ENCODE measurements at regions not wholly inside any gene's neighbourhood (a gene's known extent, or its start where the extent isn't known, plus 50 kb on each side); places are given as distances from the start of the nearest gene placed in this dataset.

DNA sequence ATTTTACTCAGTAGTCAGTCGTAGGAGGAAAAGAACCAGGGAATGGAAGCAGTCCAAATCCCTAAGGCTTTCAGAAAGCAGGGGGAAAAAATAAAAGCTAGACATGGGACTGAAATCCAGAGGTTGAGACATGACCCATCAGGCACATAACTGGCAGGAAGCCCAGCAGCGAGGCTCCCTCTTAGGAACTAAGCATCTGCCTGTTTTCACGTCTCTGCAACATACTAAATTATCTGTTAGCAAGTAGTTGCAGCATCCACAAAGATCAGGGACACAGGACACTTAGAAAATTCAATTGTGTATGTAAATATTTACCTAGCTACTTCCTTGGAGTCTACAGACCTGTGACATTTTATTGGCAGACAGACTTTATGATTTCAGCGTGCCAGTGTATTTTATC is 118.0 kb upstream of the EDNRA start:
- Mint-ChIP-seq H3K36me3 (ENCODE audit: low read depth) (no peaks in the 10 kb centered on the region), H3K27me3 (no peaks in the 10 kb centered on the region), H3K9me3 (no peaks in the 10 kb centered on the region), H3K4me1 (ENCODE audit: low read depth) (no peaks in the 10 kb centered on the region), H3K4me3 (no peak overlapping the region), H3K27ac (no peak overlapping the region)
- DNase-seq: no peak

DNA sequence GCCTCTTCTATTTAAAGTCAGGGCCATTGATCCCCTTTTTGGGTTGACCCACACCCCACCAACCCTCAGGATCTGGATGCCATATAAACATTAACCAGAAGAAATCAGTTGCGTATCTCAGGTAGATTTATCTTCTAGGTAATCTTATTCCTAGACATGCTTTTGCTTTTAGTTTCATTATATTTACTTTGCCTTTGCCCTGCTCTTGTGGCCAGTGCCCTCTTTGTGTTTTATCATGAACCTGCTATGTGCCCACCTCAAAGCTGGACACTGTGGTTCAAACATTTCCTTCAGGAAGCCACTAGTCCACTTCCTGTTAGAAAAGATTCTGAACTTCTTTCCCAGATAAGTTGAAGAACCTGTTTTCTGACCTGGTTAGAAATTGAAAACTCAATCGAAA is 117.4 kb upstream of the EDNRA start:
- H3K4me1 Mint-ChIP-seq (ENCODE audit: low read depth): no peaks in the 10 kb centered on the region
- H3K36me3 Mint-ChIP-seq (ENCODE audit: low read depth): no peaks in the 10 kb centered on the region
- no peak for DNase-seq
- H3K27me3 Mint-ChIP-seq: no peaks in the 10 kb centered on the region
- H3K4me3 Mint-ChIP-seq: no peak overlapping the region
- no peaks in the 10 kb centered on the region for H3K9me3 Mint-ChIP-seq
- H3K27ac Mint-ChIP-seq: no peak overlapping the region

DNA sequence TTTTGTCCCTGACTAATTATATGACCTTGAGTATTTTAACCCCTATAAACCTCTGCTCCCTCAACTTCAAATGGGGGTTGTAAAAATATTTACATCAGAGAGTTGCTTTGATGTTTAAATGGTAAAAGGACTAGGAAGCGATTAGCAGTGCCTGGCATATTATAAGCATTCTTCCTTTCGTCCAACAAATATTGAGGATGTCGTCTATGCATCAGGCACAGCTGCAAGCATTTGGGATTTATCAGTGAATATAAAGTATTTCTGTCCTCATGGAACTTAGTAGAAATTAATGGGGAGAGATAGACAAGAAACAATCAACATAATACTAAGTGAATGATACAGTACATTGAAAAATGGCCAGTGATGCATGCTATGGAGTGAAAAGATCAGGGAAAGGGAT is 115.5 kb upstream of the EDNRA start:
- Mint-ChIP-seq H3K27ac (no peak overlapping the region), H3K4me3 (no peak overlapping the region), H3K4me1 (ENCODE audit: low read depth) (no peaks in the 10 kb centered on the region), H3K9me3 (no peaks in the 10 kb centered on the region), H3K36me3 (ENCODE audit: low read depth) (no peaks in the 10 kb centered on the region), H3K27me3 (no peaks in the 10 kb centered on the region)
- no peak for DNase-seq

DNA sequence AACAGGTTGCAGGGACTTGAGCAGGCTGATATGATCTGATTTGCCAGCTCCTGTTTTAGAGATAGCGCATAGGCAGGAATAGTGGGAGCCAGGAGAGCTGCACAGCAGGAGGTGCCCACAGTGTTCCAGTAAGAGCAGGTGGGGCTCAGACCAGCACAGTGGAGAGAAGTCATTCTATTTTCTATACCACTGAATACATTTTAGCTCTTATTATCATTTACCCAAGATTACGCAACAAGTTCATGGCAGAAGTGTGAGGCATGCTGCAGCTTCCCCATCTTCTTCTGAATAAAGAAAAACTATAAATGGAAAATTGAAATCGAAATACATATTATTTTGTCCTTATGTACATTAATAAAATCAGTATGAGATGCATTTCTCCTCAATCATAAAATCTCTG is 114.7 kb upstream of the EDNRA start:
- Mint-ChIP-seq H3K9me3 (no peaks in the 10 kb centered on the region), H3K27ac (no peak overlapping the region), H3K27me3 (no peaks in the 10 kb centered on the region), H3K4me3 (no peak overlapping the region), H3K4me1 (ENCODE audit: low read depth) (no peaks in the 10 kb centered on the region), H3K36me3 (ENCODE audit: low read depth) (no peaks in the 10 kb centered on the region)
- DNase-seq: no peak

DNA sequence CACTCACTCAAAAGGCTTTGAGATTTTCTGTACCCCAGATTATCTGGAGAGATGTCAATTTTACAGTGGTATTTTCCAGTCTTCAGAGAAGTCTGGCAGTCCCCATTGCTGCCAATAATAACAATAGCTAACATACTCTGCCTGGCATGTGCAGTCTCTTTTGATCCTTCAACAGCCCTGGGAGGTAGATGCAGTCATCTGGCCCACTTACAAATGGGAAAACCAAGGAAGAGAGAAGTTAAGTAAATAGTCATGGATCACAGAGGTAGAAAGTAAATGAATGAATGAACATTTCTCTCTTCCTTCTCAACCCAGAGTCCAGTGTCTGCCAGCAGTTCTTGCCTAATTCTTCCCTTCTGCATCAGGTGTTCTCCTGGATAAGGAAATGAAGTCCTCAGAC is 113.0 kb upstream of the EDNRA start:
- Mint-ChIP-seq H3K27me3 (no peaks in the 10 kb centered on the region), H3K4me3 (no peak overlapping the region), H3K4me1 (ENCODE audit: low read depth) (no peaks in the 10 kb centered on the region), H3K9me3 (no peaks in the 10 kb centered on the region), H3K36me3 (ENCODE audit: low read depth) (no peaks in the 10 kb centered on the region), H3K27ac (no peak overlapping the region)
- DNase-seq: no peak

DNA sequence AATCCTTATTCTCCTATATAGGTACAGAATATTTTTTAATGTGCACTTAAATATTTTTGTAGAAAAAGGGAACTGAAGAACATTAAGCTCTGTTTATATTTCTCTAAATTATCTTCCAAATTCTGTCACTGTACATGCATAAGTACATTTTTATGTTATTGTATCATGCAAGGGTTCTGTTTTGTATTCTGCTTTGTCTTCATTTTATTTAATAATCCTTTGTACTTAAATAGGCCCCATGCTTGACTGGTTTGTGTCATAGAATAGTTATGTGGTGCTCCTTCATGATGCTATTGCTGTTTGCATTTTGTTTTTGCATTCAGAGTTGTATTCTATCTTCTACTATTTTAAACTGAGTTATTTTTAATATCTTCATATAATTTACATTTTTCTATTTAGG is 111.9 kb upstream of the EDNRA start:
- Mint-ChIP-seq H3K36me3 (ENCODE audit: low read depth) (no peaks in the 10 kb centered on the region), H3K4me1 (ENCODE audit: low read depth) (no peaks in the 10 kb centered on the region), H3K27ac (no peak overlapping the region), H3K27me3 (no peaks in the 10 kb centered on the region), H3K9me3 (no peaks in the 10 kb centered on the region), H3K4me3 (no peak overlapping the region)
- DNase-seq: no peak

DNA sequence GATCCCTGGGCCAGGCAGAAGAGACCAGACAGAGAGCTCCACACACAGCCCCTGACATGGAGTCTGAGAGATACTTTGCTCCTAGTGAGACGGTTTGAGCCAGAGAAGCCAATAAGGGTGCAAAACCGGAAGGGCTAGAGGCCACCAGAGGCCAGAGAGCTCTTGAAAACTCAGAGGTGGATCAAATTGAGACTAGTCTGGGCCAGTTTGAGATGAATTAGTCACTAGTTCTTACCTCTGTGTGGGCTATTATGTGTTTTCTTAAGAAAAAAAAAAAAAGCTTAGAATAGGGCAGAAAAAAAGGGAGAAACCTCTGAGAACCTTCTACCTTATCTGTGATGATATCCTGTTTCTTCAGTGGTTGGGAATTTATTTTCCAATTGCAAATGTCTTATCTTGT is 110.4 kb upstream of the EDNRA start:
- no peaks in the 10 kb centered on the region for H3K4me1 Mint-ChIP-seq (ENCODE audit: low read depth)
- no peak for DNase-seq
- H3K36me3 Mint-ChIP-seq (ENCODE audit: low read depth): no peaks in the 10 kb centered on the region
- H3K27ac Mint-ChIP-seq: no peak overlapping the region
- no peak overlapping the region for H3K4me3 Mint-ChIP-seq
- H3K27me3 Mint-ChIP-seq: no peaks in the 10 kb centered on the region
- H3K9me3 Mint-ChIP-seq: no peaks in the 10 kb centered on the region

DNA sequence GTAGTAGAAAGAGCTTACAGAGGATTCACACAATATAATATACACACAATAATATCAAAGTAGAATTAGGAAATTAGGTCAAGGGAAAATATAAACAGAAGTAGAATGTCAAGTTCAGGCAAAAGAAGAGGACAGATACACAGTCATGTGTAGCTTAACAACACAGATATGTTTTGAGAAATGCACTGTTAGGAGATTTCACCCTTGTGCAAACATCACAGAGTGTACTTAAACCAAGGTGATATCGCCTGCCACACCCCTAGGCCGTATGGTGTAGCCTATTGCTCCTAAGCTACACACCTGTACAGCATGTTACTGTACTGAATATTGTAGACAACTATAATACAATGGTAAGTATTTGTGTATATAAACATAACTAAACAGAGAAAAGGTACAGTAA is 110.0 kb upstream of the EDNRA start:
- Mint-ChIP-seq H3K36me3 (ENCODE audit: low read depth) (no peaks in the 10 kb centered on the region), H3K4me3 (no peak overlapping the region), H3K4me1 (ENCODE audit: low read depth) (no peaks in the 10 kb centered on the region), H3K27ac (no peak overlapping the region), H3K9me3 (no peaks in the 10 kb centered on the region), H3K27me3 (no peaks in the 10 kb centered on the region)
- DNase-seq: no peak

DNA sequence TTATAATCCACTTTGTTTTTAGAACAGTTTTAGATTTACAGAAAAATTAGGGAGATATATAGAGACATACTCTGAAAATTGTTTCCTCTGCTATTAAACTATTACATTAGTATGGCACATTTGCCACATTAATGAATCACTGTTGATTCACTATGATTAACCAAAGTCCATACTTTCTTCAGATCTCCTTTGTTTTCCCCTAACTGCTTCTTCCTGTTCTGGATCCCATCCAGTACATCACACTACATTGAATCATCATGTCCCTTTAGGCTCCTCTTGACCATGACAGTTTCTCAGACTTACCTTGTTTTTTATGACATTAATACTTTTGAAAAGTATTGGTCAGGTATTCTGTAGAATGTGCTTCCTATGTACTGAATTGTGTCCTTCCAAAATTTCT is 109.2 kb upstream of the EDNRA start:
- no peaks in the 10 kb centered on the region for H3K36me3 Mint-ChIP-seq (ENCODE audit: low read depth)
- DNase-seq: no peak
- no peaks in the 10 kb centered on the region for H3K27me3 Mint-ChIP-seq
- no peaks in the 10 kb centered on the region for H3K4me1 Mint-ChIP-seq (ENCODE audit: low read depth)
- H3K9me3 Mint-ChIP-seq: no peaks in the 10 kb centered on the region
- no peak overlapping the region for H3K27ac Mint-ChIP-seq
- no peak overlapping the region for H3K4me3 Mint-ChIP-seq

DNA sequence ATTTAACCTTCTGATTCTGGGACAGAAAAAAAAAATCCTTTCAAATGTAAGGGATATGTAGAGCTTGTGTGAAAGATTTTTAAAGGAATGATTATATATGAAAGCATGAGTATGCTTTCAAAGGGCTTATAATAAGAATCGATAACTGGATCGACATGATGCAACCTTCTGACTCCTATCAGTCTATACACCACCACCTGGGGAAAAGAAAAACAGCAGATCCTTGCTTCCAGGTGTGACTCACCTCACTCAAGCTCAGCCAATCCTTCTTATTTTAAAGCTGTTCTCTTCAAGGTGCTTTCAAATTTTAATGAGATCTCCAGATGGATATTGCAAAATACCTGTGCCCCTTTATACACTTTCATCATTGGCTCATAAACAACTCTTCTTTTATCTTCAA is 102.1 kb upstream of the EDNRA start:
- no peak overlapping the region for H3K27ac Mint-ChIP-seq
- H3K4me3 Mint-ChIP-seq: no peak overlapping the region
- no peaks in the 10 kb centered on the region for H3K9me3 Mint-ChIP-seq
- no peaks in the 10 kb centered on the region for H3K4me1 Mint-ChIP-seq (ENCODE audit: low read depth)
- DNase-seq: no peak
- H3K27me3 Mint-ChIP-seq: no peaks in the 10 kb centered on the region
- H3K36me3 Mint-ChIP-seq (ENCODE audit: low read depth): no peaks in the 10 kb centered on the region

DNA sequence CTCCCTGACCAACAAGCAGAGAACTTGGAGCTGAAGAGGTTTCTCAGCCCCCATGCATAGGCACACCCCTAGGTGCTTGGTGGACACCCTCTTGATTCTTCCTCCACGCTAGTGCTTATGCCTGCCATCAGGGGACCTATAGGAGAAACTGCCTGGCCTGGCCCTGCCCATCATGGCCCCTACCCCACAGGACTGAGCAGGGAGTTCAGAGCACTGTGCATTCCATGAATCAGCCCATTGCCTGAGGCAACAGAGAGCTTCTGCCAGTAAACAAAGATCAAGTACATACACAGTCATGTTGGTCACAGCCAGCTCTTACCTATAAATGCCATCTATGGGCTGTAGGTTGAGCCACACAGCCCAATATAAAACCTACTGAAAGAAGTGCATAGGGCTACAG is 99.1 kb upstream of the EDNRA start:
- no peak for DNase-seq
- Mint-ChIP-seq H3K4me3 (no peak overlapping the region), H3K4me1 (ENCODE audit: low read depth) (no peaks in the 10 kb centered on the region), H3K27me3 (no peaks in the 10 kb centered on the region), H3K36me3 (ENCODE audit: low read depth) (no peaks in the 10 kb centered on the region), H3K9me3 (no peaks in the 10 kb centered on the region), H3K27ac (no peak overlapping the region)

DNA sequence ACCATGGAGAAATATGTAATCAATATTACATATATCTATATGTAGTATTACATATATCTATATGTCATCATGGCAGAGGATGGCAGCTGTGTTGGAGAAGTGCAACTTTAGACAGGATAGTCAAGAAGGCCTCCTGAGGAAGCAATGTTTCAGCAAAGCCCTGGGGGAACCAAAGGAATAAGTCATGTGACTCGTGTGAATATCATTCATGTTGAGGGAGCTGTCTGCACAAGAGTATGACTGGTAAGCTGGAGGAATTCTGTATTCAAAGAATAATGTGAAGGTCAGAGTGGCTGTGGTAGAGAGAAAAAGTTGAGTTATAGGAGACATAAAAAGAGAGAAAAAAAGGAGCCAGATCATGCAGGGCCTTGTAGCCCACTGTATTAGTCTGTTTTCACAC is 92.9 kb upstream of the EDNRA start:
- Mint-ChIP-seq H3K4me1 (ENCODE audit: low read depth) (no peaks in the 10 kb centered on the region), H3K27ac (no peak overlapping the region), H3K4me3 (no peak overlapping the region), H3K9me3 (peaks cover 3% of the 10 kb centered on the region), H3K36me3 (ENCODE audit: low read depth) (no peaks in the 10 kb centered on the region), H3K27me3 (no peaks in the 10 kb centered on the region)
- DNase-seq: no peak

DNA sequence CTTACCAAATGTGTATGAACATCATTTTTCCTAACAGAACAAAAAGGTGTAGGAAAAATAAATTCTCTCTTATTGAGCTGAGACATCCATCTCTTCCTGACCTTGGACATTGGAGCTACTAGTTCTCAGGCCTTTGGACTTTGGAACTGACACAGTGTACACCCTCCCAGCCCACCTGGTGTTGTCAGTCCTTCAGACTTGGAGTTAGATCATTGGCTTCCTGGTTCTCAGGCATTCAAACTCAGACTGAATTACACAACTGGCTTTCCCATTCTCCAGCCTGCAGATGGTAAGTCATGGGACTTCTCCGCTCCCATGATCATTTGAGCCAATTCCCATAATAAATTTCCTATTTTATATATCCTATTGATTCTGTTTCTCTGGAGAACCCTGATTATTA is 84.8 kb upstream of the EDNRA start:
- Mint-ChIP-seq H3K27me3 (no peaks in the 10 kb centered on the region), H3K9me3 (peaks cover 7% of the 10 kb centered on the region)
- DNase-seq: no peak

DNA sequence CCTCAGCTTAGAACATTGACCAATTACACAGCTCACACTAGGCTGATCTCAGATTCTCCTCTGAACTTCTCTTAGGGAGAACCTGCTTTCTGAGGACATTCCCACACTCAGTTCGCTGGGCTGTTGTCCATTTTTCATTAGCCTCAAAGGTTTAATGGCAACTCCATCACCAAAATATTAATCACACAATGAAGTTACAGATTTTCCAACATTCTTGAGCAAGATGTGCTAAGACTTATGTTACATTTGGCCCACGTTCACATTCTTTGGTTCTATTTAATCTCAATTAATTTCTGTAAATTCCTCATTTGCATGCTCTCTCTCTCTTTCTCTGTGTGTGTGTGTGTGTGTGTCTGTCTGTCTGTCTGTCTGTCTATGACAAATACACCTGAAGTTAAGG is 82.3 kb upstream of the EDNRA start:
- no peak for DNase-seq
- Mint-ChIP-seq H3K4me1 (ENCODE audit: low read depth) (no peaks in the 10 kb centered on the region), H3K9me3 (peaks cover 3% of the 10 kb centered on the region), H3K27me3 (no peaks in the 10 kb centered on the region), H3K36me3 (ENCODE audit: low read depth) (no peaks in the 10 kb centered on the region), H3K27ac (no peak overlapping the region), H3K4me3 (no peak overlapping the region)

More for the DNA sequence above, 84.8 kb upstream of the EDNRA start:
- Mint-ChIP-seq H3K4me3 (no peak overlapping the region), H3K27ac (no peak overlapping the region), H3K4me1 (ENCODE audit: low read depth) (no peaks in the 10 kb centered on the region), H3K36me3 (ENCODE audit: low read depth) (no peaks in the 10 kb centered on the region)

DNA sequence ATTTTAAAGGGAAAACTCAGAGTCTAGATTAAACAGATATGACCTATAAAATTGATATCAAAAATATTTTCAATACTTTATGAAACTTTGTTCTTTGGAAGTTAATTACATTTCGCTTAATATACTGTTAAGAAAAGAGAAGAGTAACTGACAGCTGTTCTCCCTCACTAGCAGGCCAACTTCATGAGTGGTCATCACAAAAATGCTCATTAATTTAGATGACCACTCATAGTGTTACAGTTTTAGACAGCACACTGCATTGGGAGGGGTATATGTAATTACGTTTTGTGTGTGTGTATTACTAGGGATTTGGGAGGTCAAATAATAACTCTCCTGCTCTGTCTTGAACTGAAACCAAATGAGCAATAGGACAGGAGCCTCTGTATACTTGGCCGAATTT is 80.2 kb upstream of the EDNRA start:
- H3K4me1 Mint-ChIP-seq (ENCODE audit: low read depth): no peaks in the 10 kb centered on the region
- no peak overlapping the region for H3K4me3 Mint-ChIP-seq
- no peaks in the 10 kb centered on the region for H3K27me3 Mint-ChIP-seq
- no peak for DNase-seq
- H3K27ac Mint-ChIP-seq: no peak overlapping the region
- no peaks in the 10 kb centered on the region for H3K36me3 Mint-ChIP-seq (ENCODE audit: low read depth)
- H3K9me3 Mint-ChIP-seq: no peaks in the 10 kb centered on the region

DNA sequence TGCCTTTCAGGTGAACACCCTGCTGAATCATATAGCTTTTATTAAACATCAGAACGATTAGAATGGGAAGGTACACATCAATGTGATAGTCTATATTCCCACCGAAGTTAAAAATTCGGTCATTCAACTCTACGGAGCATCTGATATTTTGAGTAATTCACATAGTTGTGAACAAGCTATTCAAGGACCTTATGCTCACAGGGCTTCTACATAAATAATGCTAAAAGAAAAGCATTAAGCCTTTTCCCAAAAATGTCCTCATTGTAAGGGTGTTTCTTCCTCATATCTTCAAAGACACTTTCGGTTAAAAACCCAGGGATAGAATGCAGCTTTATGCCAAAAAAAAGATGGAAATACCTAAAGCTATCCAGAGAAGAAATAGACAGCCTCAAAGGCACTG is 79.7 kb upstream of the EDNRA start:
- DNase-seq: no peak
- no peaks in the 10 kb centered on the region for H3K27me3 Mint-ChIP-seq
- H3K27ac Mint-ChIP-seq: no peak overlapping the region
- H3K36me3 Mint-ChIP-seq (ENCODE audit: low read depth): no peaks in the 10 kb centered on the region
- H3K9me3 Mint-ChIP-seq: no peaks in the 10 kb centered on the region
- H3K4me3 Mint-ChIP-seq: no peak overlapping the region
- H3K4me1 Mint-ChIP-seq (ENCODE audit: low read depth): no peaks in the 10 kb centered on the region

Data from activated T-cell treated with anti-CD3 and anti-CD28 coated beads, Interleukin-2, amount 50 U/mL, for 24 hours (primary cell).